ENCODE measurements at regions not wholly inside any gene's neighbourhood (a gene's known extent, or its start where the extent isn't known, plus 50 kb on each side); places are given as distances from the start of the nearest gene placed in this dataset.
"Not testable (repeated sequence)": the region's sequence is repeated elsewhere in the genome, so short reads cannot be mapped to it uniquely, and the experiment has no call there.

GRCh38 chr20:25898663-25899062 is 202.0 kb upstream of the ZNF337 start:
- TF ChIP-seq CTCF (IDR thresholded peaks at IDR 0.05; ENCODE audit: low read length); EZH2phosphoT487 (IDR thresholded peaks at IDR 0.05; ENCODE audit: low read length); EZH2 (optimal IDR thresholded peaks at IDR 0.05; ENCODE audit: low read depth, low read length): not testable (repeated sequence)

Measured in MM.1S (cell line).